ENCODE measurements at regions not wholly inside any gene's neighbourhood (a gene's known extent, or its start where the extent isn't known, plus 50 kb on each side); places are given as distances from the start of the nearest gene placed in this dataset.

DNA sequence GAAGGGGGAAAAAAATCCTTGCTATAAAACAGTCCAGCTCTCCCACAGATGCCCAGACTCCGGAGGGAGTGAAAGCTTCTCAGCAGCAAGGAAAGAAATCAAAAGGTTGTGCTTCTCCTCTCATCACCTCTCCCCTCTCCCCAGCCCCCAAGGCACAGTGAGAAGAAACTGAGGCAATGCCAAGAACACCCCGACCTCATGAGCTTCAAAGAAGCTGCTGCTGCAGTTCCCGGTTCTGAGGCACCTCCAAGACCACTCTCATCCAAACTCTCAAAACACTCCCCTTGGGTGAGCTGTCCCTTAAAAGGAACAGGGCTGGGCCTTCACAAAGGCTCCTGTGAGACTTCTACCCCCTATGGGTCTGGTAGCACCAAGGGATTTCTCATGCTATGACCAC lies 62.0 kb upstream of the KLF7 start:
- H3K4me1 ChIP-seq (ENCODE audit: low read length) = peaks cover 21% of the 10 kb centered on the region
- H3K4me3 ChIP-seq (ENCODE audit: low read length) = no peak overlapping the region
- no peak overlapping the region for H3K9ac ChIP-seq (ENCODE audit: low read length)
- H3K4me2 ChIP-seq (ENCODE audit: low read length) = no peak overlapping the region
- TF ChIP-seq, protein P1, sequence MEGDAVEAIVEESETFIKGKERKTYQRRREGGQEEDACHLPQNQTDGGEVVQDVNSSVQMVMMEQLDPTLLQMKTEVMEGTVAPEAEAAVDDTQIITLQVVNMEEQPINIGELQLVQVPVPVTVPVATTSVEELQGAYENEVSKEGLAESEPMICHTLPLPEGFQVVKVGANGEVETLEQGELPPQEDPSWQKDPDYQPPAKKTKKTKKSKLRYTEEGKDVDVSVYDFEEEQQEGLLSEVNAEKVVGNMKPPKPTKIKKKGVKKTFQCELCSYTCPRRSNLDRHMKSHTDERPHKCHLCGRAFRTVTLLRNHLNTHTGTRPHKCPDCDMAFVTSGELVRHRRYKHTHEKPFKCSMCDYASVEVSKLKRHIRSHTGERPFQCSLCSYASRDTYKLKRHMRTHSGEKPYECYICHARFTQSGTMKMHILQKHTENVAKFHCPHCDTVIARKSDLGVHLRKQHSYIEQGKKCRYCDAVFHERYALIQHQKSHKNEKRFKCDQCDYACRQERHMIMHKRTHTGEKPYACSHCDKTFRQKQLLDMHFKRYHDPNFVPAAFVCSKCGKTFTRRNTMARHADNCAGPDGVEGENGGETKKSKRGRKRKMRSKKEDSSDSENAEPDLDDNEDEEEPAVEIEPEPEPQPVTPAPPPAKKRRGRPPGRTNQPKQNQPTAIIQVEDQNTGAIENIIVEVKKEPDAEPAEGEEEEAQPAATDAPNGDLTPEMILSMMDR (IDR thresholded peaks at IDR 0.05; ENCODE audit: low read depth, low read length) = no peak
- TF ChIP-seq EZH2phosphoT487 (IDR thresholded peaks at IDR 0.05; ENCODE audit: low read depth) = no peak
- H4K20me1 ChIP-seq (ENCODE audit: insufficient read depth, low read length) = no peaks in the 10 kb centered on the region
- H2AFZ ChIP-seq (ENCODE audit: low read depth, low read length) = no peak overlapping the region
- no peaks in the 10 kb centered on the region for H3K9me3 ChIP-seq (ENCODE audit: insufficient read depth, low read length)
- no peaks in the 10 kb centered on the region for H3K36me3 ChIP-seq (replicated peaks; ENCODE audit: low read depth, low read length)
- no peak overlapping the region for H3K27ac ChIP-seq (ENCODE audit: low read length)
- no peaks in the 10 kb centered on the region for H3K79me2 ChIP-seq (ENCODE audit: low read length)
- H3K27me3 ChIP-seq (ENCODE audit: low read depth, low read length) = peaks cover 4% of the 10 kb centered on the region

DNA sequence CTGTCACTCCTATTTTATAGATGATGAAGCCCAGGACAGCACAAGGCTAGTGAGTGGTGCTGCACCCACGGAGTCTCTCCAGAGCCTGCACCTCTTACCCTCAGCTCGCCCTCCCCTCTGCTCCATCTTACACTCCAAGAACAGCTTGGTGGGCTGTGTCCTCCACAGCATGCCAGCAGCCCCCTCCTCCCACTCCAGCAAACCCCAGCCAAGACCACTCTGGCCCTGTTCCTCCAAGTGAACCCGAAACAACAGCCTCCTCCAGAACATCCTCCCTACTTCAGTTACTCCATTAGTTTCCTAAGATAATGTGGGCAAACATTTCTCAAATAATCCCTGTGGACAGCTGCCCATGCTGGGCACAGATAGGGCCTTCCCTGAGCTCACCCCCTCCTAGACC lies 62.7 kb upstream of the KLF7 start:
- no peaks in the 10 kb centered on the region for H3K79me2 ChIP-seq (ENCODE audit: low read length)
- no peak overlapping the region for H3K4me2 ChIP-seq (ENCODE audit: low read length)
- H3K36me3 ChIP-seq (replicated peaks; ENCODE audit: low read depth, low read length) = no peaks in the 10 kb centered on the region
- H3K27me3 ChIP-seq (ENCODE audit: low read depth, low read length) = peaks cover 3% of the 10 kb centered on the region; the same call in 1 of the 2 replicates
- H3K9ac ChIP-seq (ENCODE audit: low read length) = no peak overlapping the region
- no peak overlapping the region for H3K4me3 ChIP-seq (ENCODE audit: low read length)
- peaks cover 15% of the 10 kb centered on the region; the same call in 1 of the 2 replicates for H3K4me1 ChIP-seq (ENCODE audit: low read length)
- no peak overlapping the region for H2AFZ ChIP-seq (ENCODE audit: low read depth, low read length)
- H3K9me3 ChIP-seq (ENCODE audit: insufficient read depth, low read length) = no peaks in the 10 kb centered on the region
- H4K20me1 ChIP-seq (ENCODE audit: insufficient read depth, low read length) = no peaks in the 10 kb centered on the region
- no peak overlapping the region for H3K27ac ChIP-seq (ENCODE audit: low read length)
- TF ChIP-seq EZH2phosphoT487 (IDR thresholded peaks at IDR 0.05; ENCODE audit: low read depth) = no peak
- TF ChIP-seq, protein P1 (IDR thresholded peaks at IDR 0.05; ENCODE audit: low read depth, low read length) = no peak

DNA sequence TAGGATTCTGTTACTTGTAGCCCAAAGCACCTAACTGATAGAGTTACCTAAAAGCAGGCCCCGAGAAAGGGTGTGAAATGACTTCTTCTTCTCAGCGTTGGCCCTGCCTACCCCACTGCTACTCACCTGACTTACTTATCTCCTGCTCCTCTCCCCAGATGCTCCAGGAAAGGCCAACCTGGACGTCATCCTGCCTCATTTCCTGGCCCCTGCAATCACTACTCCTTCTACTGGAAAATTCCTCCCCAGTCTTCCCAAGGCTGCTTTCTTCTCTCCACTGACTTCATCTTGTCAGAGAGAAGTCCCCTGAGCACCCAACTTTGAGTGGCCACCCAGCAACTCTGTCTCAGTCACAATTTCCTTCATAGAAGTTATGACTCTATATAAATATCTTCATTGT lies 63.4 kb upstream of the KLF7 start:
- no peaks in the 10 kb centered on the region for H4K20me1 ChIP-seq (ENCODE audit: insufficient read depth, low read length)
- H3K79me2 ChIP-seq (ENCODE audit: low read length) = no peaks in the 10 kb centered on the region
- TF ChIP-seq, protein P1 (IDR thresholded peaks at IDR 0.05; ENCODE audit: low read depth, low read length) = no peak
- no peak for TF ChIP-seq EZH2phosphoT487 (IDR thresholded peaks at IDR 0.05; ENCODE audit: low read depth)
- H3K4me2 ChIP-seq (ENCODE audit: low read length) = no peak overlapping the region
- H3K4me3 ChIP-seq (ENCODE audit: low read length) = no peak overlapping the region
- H3K4me1 ChIP-seq (ENCODE audit: low read length) = peaks cover 15% of the 10 kb centered on the region; the same call in 1 of the 2 replicates
- H2AFZ ChIP-seq (ENCODE audit: low read depth, low read length) = no peak overlapping the region
- H3K9ac ChIP-seq (ENCODE audit: low read length) = no peak overlapping the region
- H3K9me3 ChIP-seq (ENCODE audit: insufficient read depth, low read length) = no peaks in the 10 kb centered on the region
- H3K27me3 ChIP-seq (ENCODE audit: low read depth, low read length) = peaks cover 2% of the 10 kb centered on the region; the same call in 1 of the 2 replicates
- H3K27ac ChIP-seq (ENCODE audit: low read length) = no peak overlapping the region
- no peaks in the 10 kb centered on the region for H3K36me3 ChIP-seq (replicated peaks; ENCODE audit: low read depth, low read length)

DNA sequence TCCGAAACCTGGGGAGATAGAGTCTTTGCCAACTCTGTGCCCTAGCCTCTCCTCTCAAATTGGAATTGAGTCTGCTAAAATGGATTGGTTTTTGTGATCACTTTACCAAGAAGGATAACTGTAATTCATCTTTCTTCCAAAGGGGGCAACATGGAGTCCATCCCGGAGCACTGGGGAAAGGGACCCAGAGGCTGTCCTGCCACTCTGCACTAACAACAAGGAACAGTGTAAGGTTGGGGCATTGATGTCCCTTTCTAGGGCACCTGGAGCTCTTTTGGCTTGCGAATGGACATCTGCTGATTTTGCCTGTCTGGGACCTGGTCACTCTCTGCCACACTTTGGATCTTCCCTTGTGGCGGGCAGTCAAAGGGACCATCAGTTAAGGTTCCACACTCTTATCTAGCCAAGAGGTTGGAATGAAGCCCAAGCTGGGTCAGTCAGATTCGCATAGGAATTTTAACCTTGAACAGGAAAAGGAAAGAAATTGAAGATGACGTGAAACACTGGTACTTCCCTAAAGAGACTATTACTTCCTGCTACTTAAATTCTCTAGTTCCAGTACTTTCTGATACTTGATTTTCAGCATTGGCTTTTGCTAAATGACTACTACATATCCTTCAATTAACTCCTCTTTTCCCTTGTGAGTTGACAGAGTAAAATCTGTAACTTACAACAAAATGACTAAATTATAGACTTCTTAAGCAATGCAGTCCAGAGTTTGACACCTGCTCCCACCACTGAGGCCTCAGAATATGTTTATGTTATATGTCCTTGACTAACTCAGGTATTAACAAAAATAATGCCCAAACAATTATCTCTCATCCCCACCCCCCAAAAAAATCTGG lies 64.7 kb upstream of the KLF7 start:
- no peak overlapping the region for H3K9ac ChIP-seq (ENCODE audit: low read length)
- no peaks in the 10 kb centered on the region for H3K27me3 ChIP-seq (ENCODE audit: low read depth, low read length)
- peak overlapping the region; percentile 29; the same call in 1 of the 2 replicates for H3K4me2 ChIP-seq (ENCODE audit: low read length)
- no peak overlapping the region for H3K4me3 ChIP-seq (ENCODE audit: low read length)
- no peak overlapping the region for H3K27ac ChIP-seq (ENCODE audit: low read length)
- H3K79me2 ChIP-seq (ENCODE audit: low read length) = no peaks in the 10 kb centered on the region
- H3K36me3 ChIP-seq (replicated peaks; ENCODE audit: low read depth, low read length) = no peaks in the 10 kb centered on the region
- no peaks in the 10 kb centered on the region for H3K9me3 ChIP-seq (ENCODE audit: insufficient read depth, low read length)
- H4K20me1 ChIP-seq (ENCODE audit: insufficient read depth, low read length) = no peaks in the 10 kb centered on the region
- H3K4me1 ChIP-seq (ENCODE audit: low read length) = peaks cover 8% of the 10 kb centered on the region; the same call in 1 of the 2 replicates
- H2AFZ ChIP-seq (ENCODE audit: low read depth, low read length) = peak overlapping the region; percentile 83
- TF ChIP-seq EZH2phosphoT487 (IDR thresholded peaks at IDR 0.05; ENCODE audit: low read depth) = no peak
- TF ChIP-seq, protein P1 (IDR thresholded peaks at IDR 0.05; ENCODE audit: low read depth, low read length) = peak; percentile 53

Data from OCI-LY3 (cell line).